ENCODE measurements at regions not wholly inside any gene's neighbourhood (a gene's known extent, or its start where the extent isn't known, plus 50 kb on each side); places are given as distances from the start of the nearest gene placed in this dataset.

DNA sequence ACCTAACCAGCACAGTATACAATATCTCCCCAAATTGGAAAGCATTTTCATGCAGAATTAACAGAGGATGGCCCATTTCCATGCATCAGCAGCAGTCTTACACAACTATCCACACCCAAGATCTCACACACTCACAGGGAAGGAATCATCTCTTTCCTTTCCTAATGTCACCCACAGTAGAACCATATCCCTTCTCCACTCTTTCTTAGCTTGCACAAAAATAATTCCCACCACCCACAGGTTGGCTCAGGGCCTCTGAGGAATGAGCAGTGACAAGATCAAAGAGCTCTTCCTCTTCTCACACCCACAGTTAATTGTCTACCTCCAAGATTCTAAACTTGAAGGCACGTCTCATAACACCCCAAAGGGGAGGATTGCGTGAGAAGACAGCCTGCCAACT is 217.7 kb upstream of the VEGFC start:
- intact Hi-C loops (cut with DNase I; ENCODE audit: low total_unique reads) = no loop called here
- no peak for DNase-seq (ENCODE audit: low spot score in 2 of 2)
- 31 to 37% methylated on average over 2 of the region's 2 CpGs for WGBS, 2 donors
- TF ChIP-seq POLR2A (IDR thresholded peaks at IDR 0.05) = no peak
- TF ChIP-seq, protein P1, sequence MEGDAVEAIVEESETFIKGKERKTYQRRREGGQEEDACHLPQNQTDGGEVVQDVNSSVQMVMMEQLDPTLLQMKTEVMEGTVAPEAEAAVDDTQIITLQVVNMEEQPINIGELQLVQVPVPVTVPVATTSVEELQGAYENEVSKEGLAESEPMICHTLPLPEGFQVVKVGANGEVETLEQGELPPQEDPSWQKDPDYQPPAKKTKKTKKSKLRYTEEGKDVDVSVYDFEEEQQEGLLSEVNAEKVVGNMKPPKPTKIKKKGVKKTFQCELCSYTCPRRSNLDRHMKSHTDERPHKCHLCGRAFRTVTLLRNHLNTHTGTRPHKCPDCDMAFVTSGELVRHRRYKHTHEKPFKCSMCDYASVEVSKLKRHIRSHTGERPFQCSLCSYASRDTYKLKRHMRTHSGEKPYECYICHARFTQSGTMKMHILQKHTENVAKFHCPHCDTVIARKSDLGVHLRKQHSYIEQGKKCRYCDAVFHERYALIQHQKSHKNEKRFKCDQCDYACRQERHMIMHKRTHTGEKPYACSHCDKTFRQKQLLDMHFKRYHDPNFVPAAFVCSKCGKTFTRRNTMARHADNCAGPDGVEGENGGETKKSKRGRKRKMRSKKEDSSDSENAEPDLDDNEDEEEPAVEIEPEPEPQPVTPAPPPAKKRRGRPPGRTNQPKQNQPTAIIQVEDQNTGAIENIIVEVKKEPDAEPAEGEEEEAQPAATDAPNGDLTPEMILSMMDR (IDR thresholded peaks at IDR 0.05) = no peak
- no peak overlapping the region for H3K4me3 ChIP-seq (ENCODE audit: low read depth, poor library complexity, severe bottlenecking)

DNA sequence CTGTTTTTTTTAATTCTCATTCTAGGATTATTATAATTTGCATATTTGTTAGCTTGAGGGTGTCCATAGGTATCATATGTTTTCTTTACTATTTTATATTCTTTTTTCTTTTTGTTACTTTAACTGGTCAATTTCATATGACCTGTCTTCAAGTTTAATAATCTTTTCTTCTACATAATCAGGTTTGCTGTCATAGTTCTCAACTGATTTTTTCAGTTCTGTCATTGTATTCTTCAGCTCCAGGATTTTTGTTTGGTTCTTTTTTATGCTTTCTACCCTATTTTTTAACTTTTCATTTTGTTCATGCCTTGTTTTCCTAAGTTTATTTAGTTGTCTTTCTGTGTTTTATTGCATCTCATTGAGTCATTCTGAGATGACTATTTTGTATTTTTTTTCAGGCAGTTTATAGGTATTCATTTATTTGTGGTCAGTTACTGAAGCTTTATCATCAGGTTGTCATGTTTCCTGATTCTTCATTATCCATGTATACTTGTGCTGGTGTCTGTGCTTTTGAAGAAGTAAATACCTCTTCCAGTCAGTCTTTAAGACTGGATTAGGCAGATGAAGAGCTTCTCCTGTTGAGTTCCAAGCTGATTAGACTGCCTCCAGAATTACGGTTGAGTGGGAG is 220.3 kb upstream of the VEGFC start:
- intact Hi-C loops (cut with DNase I; ENCODE audit: low total_unique reads) = no loop called here
- TF ChIP-seq, protein P1 (IDR thresholded peaks at IDR 0.05) = no peak
- TF ChIP-seq POLR2A (IDR thresholded peaks at IDR 0.05) = no peak
- no peak for DNase-seq (ENCODE audit: low spot score in 2 of 2)
- WGBS, 2 donors = 91 to 92% methylated on average over 1 of the region's 1 CpG
- H3K4me3 ChIP-seq (ENCODE audit: low read depth, poor library complexity, severe bottlenecking) = no peak overlapping the region

DNA sequence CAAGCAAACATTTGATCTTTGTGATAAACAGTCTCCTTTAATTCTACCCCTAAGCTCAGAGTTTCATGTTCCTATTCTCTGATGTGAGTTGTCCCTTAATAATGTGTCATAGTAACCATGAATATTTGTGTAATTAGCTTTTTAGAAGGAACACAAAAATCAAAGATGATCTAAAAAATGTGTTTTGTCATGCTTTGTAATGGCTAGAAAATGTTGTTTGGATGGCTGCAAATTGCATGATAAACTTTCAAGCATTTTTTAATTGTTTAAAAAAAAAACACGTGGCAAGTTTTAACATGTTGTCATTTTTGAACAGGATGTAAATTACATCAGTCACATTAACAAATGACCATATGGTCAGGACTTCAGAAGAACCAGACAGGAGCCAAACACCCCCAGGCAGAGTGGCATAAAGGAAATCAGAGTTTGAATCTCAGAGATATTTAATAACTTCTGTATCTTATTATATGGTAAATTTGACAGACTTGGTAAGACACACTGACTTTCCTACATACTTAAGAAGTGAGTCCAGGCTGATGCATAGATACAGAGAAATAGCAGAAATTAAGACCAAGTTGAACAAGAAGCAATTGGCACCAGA is 223.9 kb upstream of the VEGFC start:
- WGBS, 2 donors = 17 to 18% methylated on average over 1 of the region's 1 CpG
- DNase-seq (ENCODE audit: low spot score in 2 of 2) = no peak
- intact Hi-C loops (cut with DNase I; ENCODE audit: low total_unique reads) = no loop called here
- no peak overlapping the region for H3K4me3 ChIP-seq (ENCODE audit: low read depth, poor library complexity, severe bottlenecking)
- no peak for TF ChIP-seq POLR2A (IDR thresholded peaks at IDR 0.05)
- TF ChIP-seq, protein P1 (IDR thresholded peaks at IDR 0.05) = no peak

DNA sequence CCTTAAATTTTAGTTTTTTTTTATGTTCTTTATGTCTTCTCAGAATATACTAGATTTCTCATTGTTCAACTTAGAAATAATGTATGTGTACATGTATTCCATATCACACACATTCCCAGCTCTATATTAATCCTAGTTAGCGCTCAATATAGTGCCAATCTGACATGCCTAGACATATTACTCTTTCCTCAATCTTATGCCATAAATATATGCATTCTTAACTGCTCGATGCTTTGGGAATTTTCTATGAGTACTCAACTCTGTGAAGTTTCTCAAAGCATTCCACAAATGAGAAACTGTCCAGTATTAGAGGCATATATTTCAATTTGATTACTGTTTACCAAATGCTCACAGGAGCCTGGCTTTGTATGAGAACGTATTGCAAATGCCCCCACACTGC is 231.2 kb upstream of the VEGFC start:
- no peak overlapping the region for H3K4me3 ChIP-seq (ENCODE audit: low read depth, poor library complexity, severe bottlenecking)
- WGBS, 2 donors = 35 to 41% methylated on average over 3 of the region's 3 CpGs
- intact Hi-C loops (cut with DNase I; ENCODE audit: low total_unique reads) = loop anchor here (10.0 kb wide), 1 partner anchor 469 kb away; no protein-coding TSS in a partner anchor
- TF ChIP-seq, protein P1 (IDR thresholded peaks at IDR 0.05) = no peak
- no peak for TF ChIP-seq POLR2A (IDR thresholded peaks at IDR 0.05)
- no peak for DNase-seq (ENCODE audit: low spot score in 2 of 2)

DNA sequence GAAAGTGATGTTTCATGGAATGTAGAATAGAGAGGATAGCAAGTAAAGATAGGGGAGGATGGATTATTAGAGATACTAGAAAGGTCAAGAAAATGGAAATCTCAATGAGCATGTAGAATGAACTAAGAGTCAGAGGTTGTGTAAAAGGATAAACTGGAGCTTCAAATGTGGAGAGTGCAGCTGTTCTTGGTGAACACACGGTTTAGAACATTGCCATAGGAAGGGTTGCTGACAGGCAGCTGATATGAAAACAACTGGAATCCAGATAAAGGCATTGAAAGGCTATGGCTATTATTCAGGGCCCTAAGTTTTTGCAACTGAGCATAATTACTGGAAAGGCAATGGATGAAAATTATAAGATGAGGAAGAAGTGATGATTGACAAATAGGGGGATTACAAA is 239.6 kb upstream of the VEGFC start:
- TF ChIP-seq POLR2A (IDR thresholded peaks at IDR 0.05) = no peak
- TF ChIP-seq, protein P1 (IDR thresholded peaks at IDR 0.05) = no peak
- intact Hi-C loops (cut with DNase I; ENCODE audit: low total_unique reads) = no loop called here
- H3K4me3 ChIP-seq (ENCODE audit: low read depth, poor library complexity, severe bottlenecking) = no peak overlapping the region
- DNase-seq (ENCODE audit: low spot score in 2 of 2) = no peak
- WGBS, 2 donors = 74 to 89% methylated on average over 1 of the region's 1 CpG

DNA sequence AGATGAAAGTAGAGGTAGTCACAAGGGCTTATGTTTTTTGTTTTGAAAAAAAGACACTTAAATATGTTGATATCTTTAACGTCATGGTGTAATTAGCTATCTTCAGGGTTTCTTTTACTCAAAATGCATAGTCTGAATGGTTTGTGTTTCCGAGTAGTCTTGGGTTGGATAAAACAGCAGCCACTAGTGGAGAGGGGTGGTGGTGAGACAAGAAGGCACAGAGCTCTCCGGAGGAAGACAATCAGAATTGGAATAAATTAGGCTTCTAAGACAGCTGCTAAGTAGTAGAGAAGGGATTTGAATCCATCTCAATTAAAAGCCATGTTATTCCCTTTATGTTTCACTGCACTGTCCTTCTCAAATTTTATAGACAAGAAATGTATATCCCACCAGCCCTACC is 240.4 kb upstream of the VEGFC start:
- intact Hi-C loops (cut with DNase I; ENCODE audit: low total_unique reads) = no loop called here
- no peak for TF ChIP-seq POLR2A (IDR thresholded peaks at IDR 0.05)
- TF ChIP-seq, protein P1 (IDR thresholded peaks at IDR 0.05) = no peak
- WGBS, 2 donors = 66 to 74% methylated on average over 3 of the region's 3 CpGs
- H3K4me3 ChIP-seq (ENCODE audit: low read depth, poor library complexity, severe bottlenecking) = no peak overlapping the region
- DNase-seq (ENCODE audit: low spot score in 2 of 2) = no peak
